Fibroblast of the aortic adventitia (primary cell): ENCODE measurements at regions not wholly inside any gene's neighbourhood (a gene's known extent, or its start where the extent isn't known, plus 50 kb on each side); places are given as distances from the start of the nearest gene placed in this dataset.

Source experiments
- DNase-seq: peaks from one replicate; pipeline ENCODE4 v3.0.0-alpha.2; 2010; ENCODE audit warnings: low read depth
- H3K4me3 ChIP-seq: 2 replicates; pipeline ENCODE4 v1.5.1; 2011; ENCODE audit warnings: low read depth, mild to moderate bottlenecking, control low read depth, low read length, moderate library complexity
- TF ChIP-seq, protein P1 (sequence below): IDR thresholded peaks from 2 replicates; pipeline ENCODE4 v1.5.1; 2011; ENCODE audit warnings: mild to moderate bottlenecking, low read length, control low read depth, inconsistent platforms; ENCODE audit not compliant: insufficient read depth

DNA sequence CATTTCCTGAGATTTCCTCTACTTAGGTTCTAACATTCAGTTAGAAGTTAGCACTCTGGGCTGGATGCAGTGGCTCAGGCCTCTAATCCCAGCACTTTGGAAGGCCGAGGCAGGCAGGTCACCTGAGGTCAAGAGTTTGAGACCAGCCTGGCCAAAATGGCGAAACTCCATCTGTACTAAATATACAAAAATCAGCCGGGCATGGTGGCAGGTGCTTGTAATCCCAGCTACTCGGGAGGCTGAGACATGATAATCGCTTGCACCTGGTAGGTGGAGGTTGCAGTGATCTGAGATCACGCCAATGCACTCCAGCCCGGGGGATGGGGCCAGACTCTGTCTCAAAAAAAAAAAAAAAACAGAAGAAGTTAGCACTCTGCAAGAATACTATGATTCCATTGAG lies 1430.9 kb downstream of the CDH11 start:
- no peak for DNase-seq
- TF ChIP-seq, protein P1, sequence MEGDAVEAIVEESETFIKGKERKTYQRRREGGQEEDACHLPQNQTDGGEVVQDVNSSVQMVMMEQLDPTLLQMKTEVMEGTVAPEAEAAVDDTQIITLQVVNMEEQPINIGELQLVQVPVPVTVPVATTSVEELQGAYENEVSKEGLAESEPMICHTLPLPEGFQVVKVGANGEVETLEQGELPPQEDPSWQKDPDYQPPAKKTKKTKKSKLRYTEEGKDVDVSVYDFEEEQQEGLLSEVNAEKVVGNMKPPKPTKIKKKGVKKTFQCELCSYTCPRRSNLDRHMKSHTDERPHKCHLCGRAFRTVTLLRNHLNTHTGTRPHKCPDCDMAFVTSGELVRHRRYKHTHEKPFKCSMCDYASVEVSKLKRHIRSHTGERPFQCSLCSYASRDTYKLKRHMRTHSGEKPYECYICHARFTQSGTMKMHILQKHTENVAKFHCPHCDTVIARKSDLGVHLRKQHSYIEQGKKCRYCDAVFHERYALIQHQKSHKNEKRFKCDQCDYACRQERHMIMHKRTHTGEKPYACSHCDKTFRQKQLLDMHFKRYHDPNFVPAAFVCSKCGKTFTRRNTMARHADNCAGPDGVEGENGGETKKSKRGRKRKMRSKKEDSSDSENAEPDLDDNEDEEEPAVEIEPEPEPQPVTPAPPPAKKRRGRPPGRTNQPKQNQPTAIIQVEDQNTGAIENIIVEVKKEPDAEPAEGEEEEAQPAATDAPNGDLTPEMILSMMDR = no peak

DNA sequence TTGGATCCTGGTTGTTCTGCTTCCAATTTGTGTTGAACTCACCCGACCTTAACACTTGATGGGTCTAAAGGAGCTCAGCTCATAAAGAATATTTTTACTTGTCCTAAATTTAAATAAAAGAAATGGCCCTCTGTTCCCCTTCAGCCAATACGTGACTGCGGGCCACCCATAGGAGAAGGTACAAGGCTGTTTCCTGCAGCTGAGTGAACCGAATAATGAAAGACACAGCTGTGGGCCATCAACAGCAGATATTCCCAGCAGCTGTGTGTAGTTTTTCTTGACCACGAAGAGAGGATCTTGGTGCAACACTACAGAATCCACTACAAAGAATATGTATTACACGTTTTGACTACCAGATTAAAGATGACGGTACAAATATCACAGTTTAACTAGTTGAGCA lies 1431.6 kb downstream of the CDH11 start:
- no peak for DNase-seq
- no peak overlapping the region for H3K4me3 ChIP-seq
- TF ChIP-seq, protein P1 = no peak

More for the DNA sequence above, 1430.9 kb downstream of the CDH11 start:
- no peak overlapping the region for H3K4me3 ChIP-seq

DNA sequence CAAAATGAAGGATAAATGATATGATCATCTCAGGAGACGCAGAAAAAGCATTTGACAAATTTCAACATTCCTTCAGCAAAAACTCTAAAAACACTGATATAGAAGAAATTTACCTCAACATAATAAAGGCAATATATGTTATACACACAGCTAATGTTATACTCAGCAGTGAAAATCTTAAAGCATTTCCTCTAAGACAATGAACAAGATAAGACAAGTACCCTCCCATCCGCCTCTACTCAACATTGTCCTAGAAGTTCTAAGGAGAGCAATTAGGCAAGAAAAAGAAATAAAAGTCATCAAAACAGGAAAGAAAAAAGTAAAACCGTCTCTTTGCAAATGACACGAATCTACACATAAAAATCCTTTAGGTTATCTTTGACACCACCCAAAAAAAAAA lies 1432.8 kb downstream of the CDH11 start:
- DNase-seq = no peak
- TF ChIP-seq, protein P1 = no peak
- H3K4me3 ChIP-seq = no peak overlapping the region

DNA sequence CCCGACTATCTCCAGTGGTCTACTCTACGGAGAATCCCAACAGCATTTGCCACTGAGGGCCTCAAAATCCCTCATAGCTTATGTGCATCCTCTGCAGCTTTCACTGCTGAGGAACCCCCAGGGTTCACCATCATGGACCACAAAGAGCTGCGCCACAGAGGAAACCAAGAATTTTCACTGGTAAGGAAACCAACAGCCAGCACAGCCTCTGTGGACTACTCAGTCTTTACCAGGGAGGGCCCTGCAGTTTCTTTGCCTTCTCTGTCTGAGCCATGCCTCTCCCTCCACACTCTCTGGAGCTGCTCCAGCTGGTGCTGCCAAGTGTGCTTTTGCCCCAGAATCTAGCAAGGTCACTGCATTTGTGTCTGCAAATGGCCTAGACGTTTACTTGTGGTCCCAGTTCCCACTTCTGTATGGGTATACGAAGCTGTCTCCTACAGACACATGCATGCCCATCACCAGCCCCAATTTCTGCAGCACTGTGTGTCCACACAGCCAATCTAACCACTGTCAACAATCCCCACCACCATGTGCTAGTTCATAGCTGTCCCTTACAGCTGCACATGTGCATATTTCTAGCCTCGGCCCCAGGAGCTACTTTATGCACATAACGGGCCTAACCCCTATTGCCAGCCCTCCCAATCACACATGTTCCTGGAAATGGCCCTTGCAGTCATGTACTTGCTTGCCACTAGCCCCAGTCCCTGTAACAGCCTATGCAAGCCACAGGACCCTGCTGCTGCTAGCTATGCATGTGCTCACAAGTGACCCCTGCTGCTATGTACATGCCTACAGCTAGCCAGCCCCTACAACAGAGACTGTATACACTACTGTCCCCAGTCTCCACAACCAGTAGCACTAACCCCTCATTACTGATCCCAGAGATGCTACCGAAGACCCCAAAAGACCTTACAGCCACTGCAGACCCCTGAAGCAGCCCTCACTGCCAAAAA lies 1437.4 kb downstream of the CDH11 start:
- no peak overlapping the region for H3K4me3 ChIP-seq
- TF ChIP-seq, protein P1 = no peak
- no peak for DNase-seq

DNA sequence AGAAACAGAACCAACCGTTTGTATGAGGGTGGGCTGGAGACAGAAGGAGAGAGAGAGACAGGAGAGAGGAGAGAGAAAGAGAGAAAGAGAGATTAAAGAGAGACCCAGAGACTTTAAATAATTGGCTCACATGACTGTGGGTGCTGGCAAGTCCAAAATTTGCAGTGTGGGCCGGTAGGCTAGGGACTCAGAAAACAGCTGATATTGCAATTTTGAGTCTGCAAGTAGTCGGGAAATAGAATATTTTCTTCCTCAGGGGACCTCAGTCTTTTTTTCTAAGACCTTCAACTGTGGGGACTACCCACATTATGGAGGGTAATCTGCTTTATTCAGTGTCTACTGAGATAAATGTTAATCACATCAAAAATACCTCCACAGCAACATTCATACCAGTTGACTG lies 1439.0 kb downstream of the CDH11 start:
- H3K4me3 ChIP-seq = no peak overlapping the region
- DNase-seq = no peak
- TF ChIP-seq, protein P1 = no peak

DNA sequence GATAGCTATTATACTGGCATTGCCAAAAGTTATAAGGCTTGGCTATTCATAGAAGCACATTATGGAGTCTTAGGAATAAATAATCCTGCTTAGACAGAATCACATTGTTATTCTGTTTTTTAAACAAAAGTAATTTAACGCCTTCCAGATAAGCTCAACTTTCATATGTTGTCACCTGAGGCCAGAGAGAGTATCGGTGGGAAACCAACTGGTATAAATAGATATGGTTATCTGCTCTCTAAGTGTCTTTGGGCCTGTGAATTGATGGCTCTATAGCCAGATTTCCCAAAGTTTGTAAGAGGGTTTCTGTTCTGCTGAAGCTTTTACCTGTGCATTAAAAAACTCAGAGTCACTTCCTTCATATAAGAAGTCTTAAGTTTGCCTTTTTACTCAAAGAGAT lies 1449.4 kb downstream of the CDH11 start:
- no peak overlapping the region for H3K4me3 ChIP-seq
- DNase-seq = no peak
- TF ChIP-seq, protein P1 = no peak
